ENCODE measurements at regions not wholly inside any gene's neighbourhood (a gene's known extent, or its start where the extent isn't known, plus 50 kb on each side); places are given as distances from the start of the nearest gene placed in this dataset.

- TF ChIP-seq CTCF (conservative IDR thresholded peaks at IDR 0.05; ENCODE audit: low read length) (no peak), EZH2phosphoT487 (IDR thresholded peaks at IDR 0.05; ENCODE audit: borderline replicate concordance) (no peak)
Measured at GRCh38 chr5:179452356-179453230, 97.8 kb upstream of the RUFY1 start.
